Osteocyte (in vitro differentiated cells): ENCODE measurements at regions not wholly inside any gene's neighbourhood (a gene's known extent, or its start where the extent isn't known, plus 50 kb on each side); places are given as distances from the start of the nearest gene placed in this dataset.

Experiments used
- DNase-seq: peaks from one replicate; pipeline ENCODE4 v3.0.0; 2021; ENCODE audit warnings: mixed read lengths; ENCODE audit not compliant: unreplicated experiment; ENCODE audit errors: extremely low spot score
- H3K27ac Mint-ChIP-seq: one replicate; pipeline ENCODE4 v1.8.0; 2021; ENCODE audit warnings: mild to moderate bottlenecking, mixed read lengths; ENCODE audit not compliant: unreplicated experiment
- H3K27me3 Mint-ChIP-seq: one replicate; pipeline ENCODE4 v1.8.0; 2021; ENCODE audit warnings: mixed read lengths; ENCODE audit not compliant: unreplicated experiment
- H3K36me3 Mint-ChIP-seq: one replicate; pipeline ENCODE4 v1.8.0; 2021; ENCODE audit warnings: mixed read lengths; ENCODE audit not compliant: unreplicated experiment
- H3K4me1 Mint-ChIP-seq: one replicate; pipeline ENCODE4 v1.8.0; 2021; ENCODE audit warnings: mixed read lengths; ENCODE audit not compliant: unreplicated experiment
- H3K4me3 Mint-ChIP-seq: one replicate; pipeline ENCODE4 v1.8.0; 2021; ENCODE audit warnings: mild to moderate bottlenecking, moderate library complexity, mixed read lengths; ENCODE audit not compliant: unreplicated experiment
- H3K9me3 Mint-ChIP-seq: one replicate; pipeline ENCODE4 v1.8.0; 2021; ENCODE audit warnings: mixed read lengths; ENCODE audit not compliant: unreplicated experiment
- TF ChIP-seq, protein P1 (sequence below): fragments of 200-600 bp; sonication (generic); IDR thresholded peaks from 2 replicates; pipeline ENCODE4 v1.5.0; 2021; ENCODE audit warnings: antibody characterized with exemption, mild to moderate bottlenecking, moderate library complexity

DNA sequence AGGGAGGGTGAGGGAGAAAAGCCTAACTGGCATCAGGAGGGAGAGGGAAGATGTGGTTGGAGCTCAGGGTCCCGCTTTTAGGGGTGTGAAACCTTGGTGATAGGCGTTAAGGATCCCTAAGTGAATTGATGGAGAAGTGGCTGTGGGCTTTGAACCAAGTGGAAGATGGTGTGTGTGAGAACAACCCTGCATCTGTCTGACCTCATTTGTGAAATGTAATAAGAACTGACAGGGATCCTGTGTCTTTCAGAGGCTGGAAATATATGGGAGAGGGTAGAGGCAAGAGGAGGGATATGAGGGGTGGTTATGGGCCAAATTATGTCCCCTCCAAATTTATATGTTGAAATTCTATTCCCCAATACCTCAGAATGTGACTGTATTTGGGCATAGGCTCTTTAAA, 63.8 kb upstream of the NRXN3 start:
- TF ChIP-seq, protein P1, sequence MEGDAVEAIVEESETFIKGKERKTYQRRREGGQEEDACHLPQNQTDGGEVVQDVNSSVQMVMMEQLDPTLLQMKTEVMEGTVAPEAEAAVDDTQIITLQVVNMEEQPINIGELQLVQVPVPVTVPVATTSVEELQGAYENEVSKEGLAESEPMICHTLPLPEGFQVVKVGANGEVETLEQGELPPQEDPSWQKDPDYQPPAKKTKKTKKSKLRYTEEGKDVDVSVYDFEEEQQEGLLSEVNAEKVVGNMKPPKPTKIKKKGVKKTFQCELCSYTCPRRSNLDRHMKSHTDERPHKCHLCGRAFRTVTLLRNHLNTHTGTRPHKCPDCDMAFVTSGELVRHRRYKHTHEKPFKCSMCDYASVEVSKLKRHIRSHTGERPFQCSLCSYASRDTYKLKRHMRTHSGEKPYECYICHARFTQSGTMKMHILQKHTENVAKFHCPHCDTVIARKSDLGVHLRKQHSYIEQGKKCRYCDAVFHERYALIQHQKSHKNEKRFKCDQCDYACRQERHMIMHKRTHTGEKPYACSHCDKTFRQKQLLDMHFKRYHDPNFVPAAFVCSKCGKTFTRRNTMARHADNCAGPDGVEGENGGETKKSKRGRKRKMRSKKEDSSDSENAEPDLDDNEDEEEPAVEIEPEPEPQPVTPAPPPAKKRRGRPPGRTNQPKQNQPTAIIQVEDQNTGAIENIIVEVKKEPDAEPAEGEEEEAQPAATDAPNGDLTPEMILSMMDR = no peak
- H3K4me3 Mint-ChIP-seq = no peak overlapping the region
- H3K9me3 Mint-ChIP-seq = peaks cover 14% of the 10 kb centered on the region
- no peaks in the 10 kb centered on the region for H3K27me3 Mint-ChIP-seq
- H3K36me3 Mint-ChIP-seq = no peaks in the 10 kb centered on the region
- no peak overlapping the region for H3K27ac Mint-ChIP-seq
- no peaks in the 10 kb centered on the region for H3K4me1 Mint-ChIP-seq
- DNase-seq = no peak

- Mint-ChIP-seq H3K4me1 (no peaks in the 10 kb centered on the region), H3K9me3 (peaks cover 14% of the 10 kb centered on the region), H3K36me3 (no peaks in the 10 kb centered on the region), H3K27me3 (no peaks in the 10 kb centered on the region), H3K27ac (no peak overlapping the region), H3K4me3 (no peak overlapping the region)
- TF ChIP-seq, protein P1 = no peak
- no peak for DNase-seq
Measured at GRCh38 chr14:78107166-78107565, 63.0 kb upstream of the NRXN3 start.

DNA sequence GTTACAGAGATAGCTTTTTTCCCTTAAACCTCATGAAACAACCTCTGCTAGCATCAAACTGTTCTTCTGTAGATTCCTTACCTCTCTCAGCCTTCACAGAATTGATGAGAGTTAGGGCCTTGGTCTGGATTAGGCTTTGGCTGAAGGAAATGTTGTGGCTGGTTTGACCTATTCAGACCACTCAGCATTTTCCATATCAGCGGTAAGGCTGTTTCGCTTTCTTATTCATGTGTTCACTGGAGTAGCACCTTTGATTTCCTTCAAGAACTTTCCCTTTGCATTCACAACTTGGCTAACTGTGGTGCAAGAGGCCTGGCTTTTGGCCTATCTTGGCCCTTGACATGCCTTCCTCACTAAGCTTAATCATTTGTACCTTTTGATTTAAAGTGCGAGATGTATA, 50.7 kb upstream of the NRXN3 start:
- Mint-ChIP-seq H3K4me1 (no peaks in the 10 kb centered on the region), H3K4me3 (no peak overlapping the region), H3K27me3 (no peaks in the 10 kb centered on the region), H3K27ac (no peak overlapping the region), H3K36me3 (no peaks in the 10 kb centered on the region), H3K9me3 (peaks cover 29% of the 10 kb centered on the region)
- peak; percentile 8 for DNase-seq
- TF ChIP-seq, protein P1 = no peak
